Liver (tissue), 8 donors: ENCODE measurements at regions not wholly inside any gene's neighbourhood (a gene's known extent, or its start where the extent isn't known, plus 50 kb on each side); places are given as distances from the start of the nearest gene placed in this dataset.

Source experiments
- DNase-seq: peaks from one replicate; pipeline ENCODE4 v3.0.0-alpha.2; 2017; ENCODE audit warnings: low spot score
- H3K27ac ChIP-seq, 2 donors: one replicate each; pipeline ENCODE4 v1.7.0; 2013; ENCODE audit warnings: inconsistent platforms in 2 of 2, low read length in 2 of 2, control low read depth in 1 of 2, low read depth in 1 of 2, mild to moderate bottlenecking in 1 of 2
- H3K27me3 ChIP-seq, 4 donors: one replicate each; pipeline versions ENCODE4 v1.6.1 to v1.7.0; 2013; ENCODE audit warnings: low read length in 3 of 4, inconsistent platforms in 1 of 4, mild to moderate bottlenecking in 1 of 4, moderate library complexity in 1 of 4; ENCODE audit not compliant: control insufficient read depth in 4 of 4, insufficient read depth in 4 of 4
- H3K36me3 ChIP-seq, 4 donors: one replicate each; pipeline versions ENCODE4 v1.6.1 to v1.7.0; 2013; ENCODE audit warnings: low read length in 3 of 4, mild to moderate bottlenecking in 3 of 4, low read depth in 1 of 4, moderate library complexity in 1 of 4; ENCODE audit not compliant: control insufficient read depth in 4 of 4, insufficient read depth in 3 of 4
- H3K4me1 ChIP-seq, 4 donors: one replicate each; pipeline versions ENCODE4 v1.6.1 to v1.7.0; 2013; ENCODE audit warnings: low read length in 3 of 4, mild to moderate bottlenecking in 3 of 4, moderate library complexity in 1 of 4; ENCODE audit not compliant: control insufficient read depth in 4 of 4, insufficient read depth in 4 of 4
- H3K4me3 ChIP-seq, 3 donors: one replicate each; pipeline versions ENCODE4 v1.6.1 to v1.7.0; 2013; ENCODE audit warnings: low read length in 3 of 3, control low read depth in 1 of 3, low read depth in 1 of 3, mild to moderate bottlenecking in 1 of 3
- H3K9ac ChIP-seq, 2 donors: one replicate each; pipeline ENCODE4 v1.7.0; 2013; ENCODE audit warnings: low read length in 2 of 2, mild to moderate bottlenecking in 2 of 2, moderate library complexity in 2 of 2, control low read depth in 1 of 2, low read depth in 1 of 2
- H3K9me3 ChIP-seq, 4 donors: one replicate each; pipeline versions ENCODE4 v1.6.1 to v1.7.0; 2013; ENCODE audit warnings: low read length in 3 of 4; ENCODE audit not compliant: control insufficient read depth in 4 of 4
- ATF3 ChIP-seq: IDR thresholded peaks from 2 replicates; pipeline ENCODE4 v1.6.1; 2016; ENCODE audit warnings: antibody characterized with exemption
- CTCF ChIP-seq: fragments of 150-350 bp; IDR thresholded peaks from 2 replicates; pipeline ENCODE4 v1.5.1; 2017; ENCODE audit warnings: improper control_type of control experiment, low read depth, low read length; ENCODE audit not compliant: missing input control
- EGR1 ChIP-seq, 2 donors: IDR thresholded peaks; 2 replicates each; pipeline ENCODE4 v1.6.1; 2016 to 2018; ENCODE audit warnings: antibody characterized with exemption in 2 of 2, low read depth in 2 of 2
- FOXA1 ChIP-seq: IDR thresholded peaks from 2 replicates; pipeline ENCODE4 v1.6.1; 2016; ENCODE audit warnings: antibody characterized with exemption
- FOXA2 ChIP-seq: IDR thresholded peaks from 2 replicates; pipeline ENCODE4 v1.6.1; 2016; ENCODE audit warnings: antibody characterized with exemption
- GABPA ChIP-seq, 2 donors: IDR thresholded peaks in 1 of 2; conservative IDR thresholded peaks in 1 of 2; 2 replicates each; pipeline ENCODE4 v1.6.1; 2016; ENCODE audit warnings: antibody characterized with exemption in 2 of 2, mild to moderate bottlenecking in 1 of 2, moderate library complexity in 1 of 2
- HNF4A ChIP-seq, 2 donors: conservative IDR thresholded peaks; 2 replicates each; pipeline ENCODE4 v1.6.1; 2016; ENCODE audit warnings: antibody characterized with exemption in 2 of 2, mild to moderate bottlenecking in 2 of 2
- HNF4G ChIP-seq: IDR thresholded peaks from 2 replicates; pipeline ENCODE4 v1.6.1; 2016; ENCODE audit warnings: antibody characterized with exemption
- JUND ChIP-seq, 2 donors: IDR thresholded peaks; 2 replicates each; pipeline ENCODE4 v1.6.1; 2016; ENCODE audit warnings: antibody characterized with exemption in 2 of 2
- MAX ChIP-seq: IDR thresholded peaks from 2 replicates; pipeline ENCODE4 v1.6.1; 2016; ENCODE audit warnings: antibody characterized with exemption
- NR2F2 ChIP-seq: IDR thresholded peaks from 2 replicates; pipeline ENCODE4 v1.6.1; 2016; ENCODE audit warnings: antibody characterized with exemption
- RAD21 ChIP-seq, 2 donors: IDR thresholded peaks; 2 replicates each; pipeline ENCODE4 v1.6.1; 2016; ENCODE audit warnings: antibody characterized with exemption in 2 of 2, mild to moderate bottlenecking in 2 of 2
- REST ChIP-seq: IDR thresholded peaks from 2 replicates; pipeline ENCODE4 v1.6.1; 2016; ENCODE audit warnings: antibody characterized with exemption, mild to moderate bottlenecking
- RXRA ChIP-seq, 2 donors: IDR thresholded peaks; 2 replicates each; pipeline ENCODE4 v1.6.1; 2017 to 2018; ENCODE audit warnings: antibody characterized with exemption in 2 of 2, mild to moderate bottlenecking in 1 of 2
- SP1 ChIP-seq: IDR thresholded peaks from 2 replicates; pipeline ENCODE4 v1.6.1; 2018; ENCODE audit warnings: antibody characterized with exemption, mild to moderate bottlenecking
- TAF1 ChIP-seq: conservative IDR thresholded peaks from 2 replicates; pipeline ENCODE4 v1.6.1; 2016; ENCODE audit warnings: antibody characterized with exemption, mild to moderate bottlenecking
- YY1 ChIP-seq: IDR thresholded peaks from 2 replicates; pipeline ENCODE4 v1.6.1; 2016; ENCODE audit warnings: antibody characterized with exemption, mild to moderate bottlenecking
- ZBTB33 ChIP-seq: IDR thresholded peaks from 2 replicates; pipeline ENCODE4 v1.6.1; 2016; ENCODE audit warnings: antibody characterized with exemption
- WGBS: extraction: QIAGEN DNeasy Blood & Tissue Kit; methylation state at CpG from one replicate; pipeline ENCODE4 v1.1.7; 2013; 5-methylcytosine and 5-hydroxymethylcytosine counted together
- donor health status: healthy.
- donor health status: healthy.
- donor health status: healthy.
- donor health status: healthy.
- donor health status: healthy.

GRCh38 chr5:40401284-40402006 lies 278.3 kb upstream of the PTGER4 start:
- DNase-seq = no peak
- Histone ChIP-seq H3K27ac (no peak overlapping the region), H3K4me3 (no peak overlapping the region), H3K9ac (no peak overlapping the region), H3K9me3 (no peaks in the 10 kb centered on the region), H3K27me3 (no peaks in the 10 kb centered on the region), H3K36me3 (no peaks in the 10 kb centered on the region), H3K4me1 (no peaks in the 10 kb centered on the region)
- no peak for TF ChIP-seq JUND (IDR thresholded peaks at IDR 0.05)
- TF ChIP-seq RXRA (IDR thresholded peaks at IDR 0.05) = no peak
- TF ChIP-seq FOXA1 = no peak
- TF ChIP-seq YY1 = no peak
- 68% methylated on average over 4 of the region's 4 CpGs for WGBS

- Histone ChIP-seq H3K9ac (no peak overlapping the region), H3K4me1 (no peaks in the 10 kb centered on the region), H3K36me3 (no peaks in the 10 kb centered on the region), H3K27me3 (no peaks in the 10 kb centered on the region), H3K27ac (no peak overlapping the region), H3K4me3 (no peak overlapping the region), H3K9me3 (no peaks in the 10 kb centered on the region)
- 88% methylated on average over 1 of the region's 1 CpG for WGBS
- DNase-seq = no peak
- TF ChIP-seq REST (no peak), FOXA1 (no peak), ATF3 (no peak), MAX (no peak), JUND (IDR thresholded peaks at IDR 0.05) (no peak), YY1 (no peak), NR2F2 (no peak), HNF4A (conservative IDR thresholded peaks at IDR 0.05) (no peak), FOXA2 (no peak), CTCF (no peak), RXRA (IDR thresholded peaks at IDR 0.05) (no peak), RAD21 (IDR thresholded peaks at IDR 0.05) (no peak), HNF4G (no peak), TAF1 (no peak), ZBTB33 (no peak), SP1 (no peak), GABPA (IDR thresholded peaks at IDR 0.05 in 1 of 2, conservative IDR thresholded peaks at IDR 0.05 in 1 of 2) (no peak), EGR1 (IDR thresholded peaks at IDR 0.05; ENCODE audit: low read depth in 2 of 2) (no peak)
Measured at GRCh38 chr5:40400245-40400644, 279.5 kb upstream of the PTGER4 start.
